CD4-positive, alpha-beta T cell (primary cell): ENCODE measurements at regions not wholly inside any gene's neighbourhood (a gene's known extent, or its start where the extent isn't known, plus 50 kb on each side); places are given as distances from the start of the nearest gene placed in this dataset.

Experiments used
- ATAC-seq: fragments of 200-7000 bp; cut with Tn5 transposase; one replicate; pipeline ENCODE4 v1.10.0; 2022; ENCODE audit warnings: mild to moderate bottlenecking; ENCODE audit not compliant: poor library complexity
- CTCF ChIA-PET: fragments of 350-600 bp; sonication (Branson Sonifier 250); formaldehyde crosslinking; loops from one replicate; lab custom pipeline; 2021; ENCODE audit warnings: antibody characterized with exemption, inconsistent platforms; lab: Charles Lee
- POLR2A ChIA-PET: fragments of 350-600 bp; sonication (Branson Sonifier 250); formaldehyde crosslinking; loops from one replicate; lab custom pipeline; 2021; ENCODE audit warnings: antibody characterized with exemption, inconsistent platforms; lab: Charles Lee
- DNase-seq, 14 experiments: peaks; one replicate each; pipeline ENCODE4 v3.0.0-alpha.2; 2013 to 2020; ENCODE audit warnings: mixed read lengths in 2 of 14
- H3K27ac ChIP-seq, 2 donors: one replicate each; pipeline versions ENCODE4 v1.5.1 to v1.7.0; 2013; ENCODE audit warnings: low read length in 2 of 2, low read depth in 1 of 2, mild to moderate bottlenecking in 1 of 2
- H3K27me3 ChIP-seq, 2 experiments: 1 replicate in 1 of 2; 2 replicates in 1 of 2; pipeline versions ENCODE4 v1.6.1 to v1.7.0; 2013; ENCODE audit warnings: low read length in 2 of 2, control low read depth in 1 of 2, mild to moderate bottlenecking in 1 of 2, moderate library complexity in 1 of 2; ENCODE audit not compliant: insufficient read depth in 2 of 2, control insufficient read depth in 1 of 2
- H3K36me3 ChIP-seq: one replicate; pipeline ENCODE4 v1.6.1; 2013; ENCODE audit warnings: low read length, control low read depth; ENCODE audit not compliant: insufficient read depth
- H3K4me1 ChIP-seq: one replicate; pipeline ENCODE4 v1.6.1; 2013; ENCODE audit warnings: low read length, control low read depth; ENCODE audit not compliant: insufficient read depth
- H3K4me3 ChIP-seq: one replicate; pipeline ENCODE4 v1.5.1; 2013; ENCODE audit warnings: mild to moderate bottlenecking, low read length, moderate library complexity
- H3K9me3 ChIP-seq, 2 experiments: 1 replicate in 1 of 2; 2 replicates in 1 of 2; pipeline versions ENCODE4 v1.6.1 to v1.7.0; 2013; ENCODE audit warnings: low read length in 2 of 2, mild to moderate bottlenecking in 2 of 2, control low read depth in 1 of 2, moderate library complexity in 1 of 2; ENCODE audit not compliant: control insufficient read depth in 1 of 2, insufficient read depth in 1 of 2
- H3K27ac Mint-ChIP-seq: one replicate; pipeline ENCODE4 v1.8.0; 2020; ENCODE audit warnings: mixed read lengths
- H3K27me3 Mint-ChIP-seq: one replicate; pipeline ENCODE4 v1.8.0; 2021; ENCODE audit warnings: mixed read lengths
- H3K36me3 Mint-ChIP-seq: one replicate; pipeline ENCODE4 v1.8.0; 2021; ENCODE audit warnings: low read depth, mixed read lengths
- H3K4me1 Mint-ChIP-seq: one replicate; pipeline ENCODE4 v1.8.0; 2021; ENCODE audit warnings: low read depth, mixed read lengths
- H3K4me3 Mint-ChIP-seq: one replicate; pipeline ENCODE4 v1.8.0; 2020; ENCODE audit warnings: mild to moderate bottlenecking, mixed read lengths
- H3K9me3 Mint-ChIP-seq: one replicate; pipeline ENCODE4 v1.8.0; 2020; ENCODE audit warnings: mixed read lengths
- CTCF ChIP-seq: fragments of 200-600 bp; IDR thresholded peaks from one replicate; pipeline ENCODE4 v1.8.0; 2022; ENCODE audit warnings: antibody characterized with exemption, mild to moderate bottlenecking
- intact Hi-C, 2 experiments: fragments of 100-400 bp; cut with DNase I in 1 of 2; cut with micrococcal nuclease in 1 of 2; formaldehyde crosslinking; loops; one replicate each; pipeline versions ENCODE4 v1.15.1 to v1.9.0; 2023 to 2025; cut with DNase I, micrococcal nuclease

GRCh38 chr7:115101199-115101598, 179.3 kb downstream of the MDFIC start:
- DNase-seq = no peak
- no peaks in the 10 kb centered on the region for H3K9me3 ChIP-seq

GRCh38 chr7:115099906-115100305, 178.0 kb downstream of the MDFIC start:
- intact Hi-C loops = no loop called here
- ChIA-PET CTCF (interaction anchor here (1.2 kb wide), 1 partner anchor 12 kb away, joined by 3 read pairs; no protein-coding TSS in a partner anchor), POLR2A (no interaction called here)
- no peak overlapping the region for H3K27ac ChIP-seq
- no peak for TF ChIP-seq CTCF
- no peaks in the 10 kb centered on the region for H3K27me3 ChIP-seq
- no peaks in the 10 kb centered on the region for H3K36me3 ChIP-seq
- H3K36me3 Mint-ChIP-seq = no peaks in the 10 kb centered on the region
- H3K9me3 ChIP-seq = no peaks in the 10 kb centered on the region
- H3K27ac Mint-ChIP-seq = no peak overlapping the region
- no peak overlapping the region for H3K4me3 ChIP-seq
- peaks cover 4% of the 10 kb centered on the region for H3K4me1 ChIP-seq
- no peaks in the 10 kb centered on the region for H3K4me1 Mint-ChIP-seq
- DNase-seq (no peak), ATAC-seq (no peak)
- H3K4me3 Mint-ChIP-seq = no peak overlapping the region
- no peaks in the 10 kb centered on the region for H3K9me3 Mint-ChIP-seq
- H3K27me3 Mint-ChIP-seq = no peaks in the 10 kb centered on the region

More at GRCh38 chr7:115101199-115101598, 179.3 kb downstream of the MDFIC start:
- no peaks in the 10 kb centered on the region for H3K36me3 Mint-ChIP-seq
- H3K27ac Mint-ChIP-seq = no peak overlapping the region
- ChIA-PET CTCF (no interaction called here), POLR2A (no interaction called here)
- no peaks in the 10 kb centered on the region for H3K4me1 Mint-ChIP-seq
- H3K27me3 ChIP-seq = no peaks in the 10 kb centered on the region
- H3K9me3 Mint-ChIP-seq = no peaks in the 10 kb centered on the region
- H3K27ac ChIP-seq = no peak overlapping the region
- ATAC-seq = no peak
- H3K27me3 Mint-ChIP-seq = no peaks in the 10 kb centered on the region
- intact Hi-C loops = no loop called here
- H3K4me3 ChIP-seq = no peak overlapping the region
- no peaks in the 10 kb centered on the region for H3K36me3 ChIP-seq
- no peak for TF ChIP-seq CTCF
- H3K4me1 ChIP-seq = peaks cover 3% of the 10 kb centered on the region
- H3K4me3 Mint-ChIP-seq = no peak overlapping the region

GRCh38 chr7:115097175-115097671, 175.3 kb downstream of the MDFIC start:
- CTCF ChIA-PET = no interaction called here
- Mint-ChIP-seq H3K27ac (no peak overlapping the region), H3K4me1 (no peaks in the 10 kb centered on the region), H3K27me3 (peaks cover 5% of the 10 kb centered on the region), H3K36me3 (no peaks in the 10 kb centered on the region), H3K4me3 (no peak overlapping the region), H3K9me3 (no peaks in the 10 kb centered on the region)
- no peaks in the 10 kb centered on the region for H3K36me3 ChIP-seq
- no peak overlapping the region for H3K4me3 ChIP-seq
- H3K4me1 ChIP-seq = peaks cover 4% of the 10 kb centered on the region
- TF ChIP-seq CTCF = no peak
- no peaks in the 10 kb centered on the region for H3K9me3 ChIP-seq
- H3K27ac ChIP-seq = no peak overlapping the region
- intact Hi-C loops = no loop called here
- POLR2A ChIA-PET = no interaction called here
- DNase-seq = no peak
- no peaks in the 10 kb centered on the region for H3K27me3 ChIP-seq
- ATAC-seq = no peak
